ENCODE measurements at regions not wholly inside any gene's neighbourhood (a gene's known extent, or its start where the extent isn't known, plus 50 kb on each side); places are given as distances from the start of the nearest gene placed in this dataset.

DNA sequence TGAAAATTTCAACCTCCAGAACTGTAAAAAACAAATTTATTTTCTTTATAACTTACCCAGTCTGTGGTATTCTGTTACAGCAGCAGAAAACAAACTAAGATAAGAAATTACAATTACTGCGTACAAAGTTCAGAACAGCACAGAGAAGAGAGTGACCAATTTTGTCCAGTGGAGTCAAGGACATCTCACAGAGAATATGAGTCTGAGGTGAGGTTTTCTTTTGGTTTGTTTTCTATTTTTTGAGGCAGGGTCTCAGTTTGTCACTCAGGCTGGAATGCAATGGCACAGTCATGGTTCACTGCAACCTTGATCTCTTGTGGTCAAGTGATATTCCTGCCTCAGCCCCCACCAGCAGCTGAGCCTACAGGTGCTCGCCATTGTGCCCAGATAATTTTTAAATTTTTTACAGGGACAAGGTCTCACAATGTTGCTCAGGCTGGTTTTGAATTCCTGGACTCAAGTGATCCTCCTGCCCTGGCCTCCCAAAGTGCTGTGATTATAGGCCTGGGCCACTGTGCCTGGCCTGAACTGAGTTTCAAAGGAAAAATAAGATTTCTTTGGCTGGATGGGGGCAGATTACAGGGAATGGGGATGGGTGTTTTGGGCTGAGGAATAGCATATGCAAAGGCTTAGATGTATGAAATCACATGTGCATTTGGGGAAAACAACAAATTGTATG, 201.1 kb upstream of the USP24 start:
- no peak for DNase-seq

GRCh38 chr1:55413286-55413685, 198.1 kb upstream of the USP24 start:
- DNase-seq: no peak

- DNase-seq: no peak
Observed at GRCh38 chr1:55412060-55412459, 196.9 kb upstream of the USP24 start.

DNA sequence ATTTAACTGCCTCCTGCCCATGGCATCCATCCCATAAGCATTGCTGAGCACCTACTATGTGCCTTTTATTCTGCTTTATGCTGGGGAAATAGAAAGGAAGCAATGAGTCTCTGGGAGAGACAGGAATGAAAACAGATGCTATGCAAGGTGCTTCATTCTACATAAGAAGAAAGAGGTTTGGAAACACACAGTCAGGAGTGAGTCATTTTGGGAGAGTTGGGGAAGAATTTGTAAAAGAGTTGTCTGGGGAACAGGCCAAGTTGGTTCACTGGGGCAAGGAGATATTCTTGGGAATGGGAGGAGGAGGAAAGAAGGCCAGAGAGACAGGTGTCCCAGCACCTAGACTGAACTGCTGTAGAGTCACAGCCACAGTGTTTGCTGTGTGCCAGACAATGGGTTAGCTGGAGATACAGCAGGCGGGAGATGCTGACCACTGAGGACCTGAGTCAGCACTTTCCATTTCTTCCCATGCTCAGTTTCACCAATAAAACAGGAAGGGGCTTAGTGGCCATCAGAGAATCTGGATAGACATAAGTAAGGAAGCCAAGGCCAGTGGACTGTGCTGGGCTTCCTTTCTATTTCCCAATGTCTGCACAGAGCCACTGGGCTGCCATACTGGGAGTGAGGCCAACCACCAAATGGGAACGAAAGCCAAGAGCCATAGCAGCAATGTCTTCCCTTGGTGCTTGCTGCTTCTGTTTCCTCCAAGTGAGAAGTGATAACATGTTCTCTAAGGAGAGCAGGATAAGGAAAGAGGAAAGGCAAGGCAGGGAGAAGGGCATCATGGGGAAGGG, 187.7 kb upstream of the USP24 start:
- no peak for DNase-seq

GRCh38 chr1:55402142-55402541, 187.0 kb upstream of the USP24 start:
- no peak for DNase-seq

GRCh38 chr1:55400508-55400907, 185.3 kb upstream of the USP24 start:
- DNase-seq: no peak

GRCh38 chr1:55399346-55399745, 184.2 kb upstream of the USP24 start:
- DNase-seq: no peak

GRCh38 chr1:55396381-55396891, 181.3 kb upstream of the USP24 start:
- no peak for DNase-seq

DNA sequence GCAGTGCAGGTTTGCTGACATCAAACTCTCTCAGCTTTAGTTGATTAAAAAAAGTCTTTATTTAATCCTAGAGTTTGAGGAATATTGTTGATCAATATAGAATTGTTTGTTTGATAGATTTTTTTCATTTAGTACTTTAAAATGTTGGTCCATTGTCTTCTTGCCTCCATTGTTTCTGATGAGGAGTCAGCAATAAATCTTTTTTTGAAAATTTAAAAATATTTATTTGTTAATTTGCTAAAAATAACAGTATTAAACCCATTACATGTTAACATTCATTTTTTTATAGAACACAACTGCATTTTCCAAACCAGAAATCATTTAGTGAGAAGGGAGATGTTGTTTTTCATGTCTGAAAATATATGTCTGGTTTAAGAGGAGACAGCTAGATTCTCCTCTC, 173.8 kb upstream of the USP24 start:
- DNase-seq: no peak

GRCh38 chr1:55387145-55387544, 172.0 kb upstream of the USP24 start:
- DNase-seq: no peak

- no peak for DNase-seq
Observed at GRCh38 chr1:55386456-55386855, 171.3 kb upstream of the USP24 start.

- DNase-seq: no peak
Observed at GRCh38 chr1:55385402-55386018, 170.3 kb upstream of the USP24 start.

DNA sequence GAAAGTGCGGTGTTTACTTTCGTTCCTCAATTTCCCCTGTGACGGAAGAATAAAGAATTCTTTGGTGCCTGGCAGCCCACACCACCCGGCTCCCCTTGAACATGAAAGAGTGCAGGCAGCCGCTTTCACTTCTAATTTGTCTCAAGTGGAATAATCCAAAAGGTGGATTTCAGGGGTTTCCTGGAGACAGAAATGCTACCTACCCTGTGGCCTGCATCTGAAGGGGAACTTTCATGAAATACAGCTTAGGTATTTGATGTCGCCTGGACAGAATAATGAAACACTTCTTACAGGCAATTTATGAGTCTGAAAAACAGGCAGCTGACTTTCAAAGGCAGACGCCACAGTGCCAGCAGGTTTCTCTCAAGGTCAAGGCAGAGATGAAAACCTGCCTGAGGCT, 169.5 kb upstream of the USP24 start:
- DNase-seq: no peak

- no peak for DNase-seq
Observed at GRCh38 chr1:55382806-55383305, 167.7 kb upstream of the USP24 start.

DNA sequence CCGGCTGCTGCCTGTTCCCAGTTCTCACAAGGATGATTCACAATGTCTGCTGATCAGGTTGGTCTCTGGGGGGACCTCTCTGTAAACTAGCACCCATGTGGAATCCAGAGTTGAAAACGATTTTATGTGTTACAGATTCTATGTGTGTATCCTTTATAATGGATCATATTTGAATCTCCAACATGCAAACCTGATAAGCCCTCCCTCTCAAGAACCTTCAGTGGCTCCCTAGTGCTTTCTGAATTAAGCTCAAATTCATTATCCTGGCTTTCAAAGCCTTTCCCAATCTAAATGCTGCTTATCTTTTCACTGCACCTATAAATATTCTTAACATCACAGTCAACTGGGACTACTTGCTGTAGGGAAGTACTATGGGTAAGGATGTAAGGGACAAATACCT, 166.8 kb upstream of the USP24 start:
- no peak for DNase-seq

DNA sequence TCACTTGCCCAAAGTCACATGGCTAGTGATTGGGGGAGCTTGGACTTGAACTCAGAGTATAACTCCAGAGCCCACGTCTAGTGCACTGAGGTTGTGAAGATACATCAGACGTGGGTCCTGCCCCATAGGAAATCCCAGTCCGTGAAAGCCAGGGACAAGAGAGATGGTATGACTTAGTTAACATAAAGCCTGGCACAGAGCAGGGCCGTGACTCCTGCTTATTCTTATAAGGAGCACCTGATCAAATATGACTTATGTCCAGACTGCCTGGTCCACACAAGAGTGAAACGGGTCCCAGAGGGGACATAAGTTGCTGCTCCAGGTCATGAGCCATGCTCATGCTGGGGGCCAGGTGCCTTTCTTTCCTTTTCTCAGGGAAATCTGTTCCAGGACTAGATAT, 166.3 kb upstream of the USP24 start:
- DNase-seq: no peak

- DNase-seq: no peak
Observed at GRCh38 chr1:55380355-55380970, 165.3 kb upstream of the USP24 start.

DNA sequence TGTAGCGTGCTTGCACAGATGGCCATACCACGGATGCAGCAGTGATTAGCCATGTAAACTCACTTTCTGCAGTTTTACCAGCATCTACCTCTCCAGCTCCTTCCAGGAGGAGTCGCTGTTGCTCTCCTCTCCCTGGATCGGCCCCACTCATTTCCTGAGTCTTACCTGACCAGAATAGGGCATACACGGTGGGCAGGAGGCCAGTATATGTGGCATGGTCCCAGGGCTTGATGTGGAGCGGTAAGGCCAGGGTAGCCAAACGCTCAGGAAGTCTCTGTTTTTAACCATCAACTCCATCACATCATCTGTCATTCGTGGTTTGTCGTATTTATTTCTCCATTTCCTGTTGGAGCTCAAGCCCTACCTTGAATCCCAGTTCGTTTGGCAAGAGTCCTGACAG, 163.4 kb upstream of the USP24 start:
- DNase-seq: no peak

- DNase-seq: no peak
Observed at GRCh38 chr1:55376897-55377296, 161.7 kb upstream of the USP24 start.

GRCh38 chr1:55375617-55376258, 160.6 kb upstream of the USP24 start:
- DNase-seq: peak; percentile 27

- DNase-seq: no peak
Observed at GRCh38 chr1:55374801-55375616, 159.8 kb upstream of the USP24 start.

- DNase-seq: no peak
Observed at GRCh38 chr1:55374216-55374615, 159.1 kb upstream of the USP24 start.

Measured in CD4-positive, alpha-beta T cell treated with Interleukin-12 subunit alpha and Interleukin-12 subunit beta, for 1 hour (primary cell).